ENCODE measurements at regions not wholly inside any gene's neighbourhood (a gene's known extent, or its start where the extent isn't known, plus 50 kb on each side); places are given as distances from the start of the nearest gene placed in this dataset.

- no peak for TF ChIP-seq CTCF (IDR thresholded peaks at IDR 0.05; ENCODE audit: poor library complexity)
- no peak for TF ChIP-seq EZH2 (IDR thresholded peaks at IDR 0.05; ENCODE audit: borderline replicate concordance)
- TF ChIP-seq EZH2phosphoT487 (IDR thresholded peaks at IDR 0.05; ENCODE audit: low read depth, severe bottlenecking, unreplicated experiment): no peak
These were observed 619.2 kb upstream of the EYS start for GRCh38 chr6:66326228-66326627.

Measured in hepatocyte (in vitro differentiated cells).